GM12874 (cell line): ENCODE measurements at regions not wholly inside any gene's neighbourhood (a gene's known extent, or its start where the extent isn't known, plus 50 kb on each side); places are given as distances from the start of the nearest gene placed in this dataset.

Experiments
- TF ChIP-seq, protein P1 (sequence below): IDR thresholded peaks from 2 replicates; pipeline ENCODE4 v1.5.1; 2011; ENCODE audit warnings: low read depth, mild to moderate bottlenecking, control low read depth, low read length, moderate library complexity; ENCODE audit not compliant: insufficient read depth

DNA sequence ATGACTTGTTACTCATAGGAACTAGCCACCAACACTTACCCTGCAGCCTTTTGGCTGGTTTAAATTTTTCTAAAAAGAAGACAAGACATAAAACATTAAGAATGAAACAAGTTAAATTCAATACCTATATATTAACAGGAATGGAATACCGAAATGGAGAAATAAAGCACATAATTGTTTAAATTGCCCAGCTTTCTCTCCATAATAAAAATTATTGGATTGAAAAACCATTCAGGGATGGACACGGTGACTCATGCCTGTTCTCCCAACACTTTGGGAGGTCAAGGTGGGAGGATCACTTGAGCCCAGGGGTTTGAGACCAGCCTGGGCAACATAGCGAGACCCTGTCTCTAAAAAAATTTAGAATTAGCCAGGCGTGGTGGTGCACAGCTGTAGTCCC lies 179.4 kb upstream of the MKLN1 start:
- TF ChIP-seq, protein P1, sequence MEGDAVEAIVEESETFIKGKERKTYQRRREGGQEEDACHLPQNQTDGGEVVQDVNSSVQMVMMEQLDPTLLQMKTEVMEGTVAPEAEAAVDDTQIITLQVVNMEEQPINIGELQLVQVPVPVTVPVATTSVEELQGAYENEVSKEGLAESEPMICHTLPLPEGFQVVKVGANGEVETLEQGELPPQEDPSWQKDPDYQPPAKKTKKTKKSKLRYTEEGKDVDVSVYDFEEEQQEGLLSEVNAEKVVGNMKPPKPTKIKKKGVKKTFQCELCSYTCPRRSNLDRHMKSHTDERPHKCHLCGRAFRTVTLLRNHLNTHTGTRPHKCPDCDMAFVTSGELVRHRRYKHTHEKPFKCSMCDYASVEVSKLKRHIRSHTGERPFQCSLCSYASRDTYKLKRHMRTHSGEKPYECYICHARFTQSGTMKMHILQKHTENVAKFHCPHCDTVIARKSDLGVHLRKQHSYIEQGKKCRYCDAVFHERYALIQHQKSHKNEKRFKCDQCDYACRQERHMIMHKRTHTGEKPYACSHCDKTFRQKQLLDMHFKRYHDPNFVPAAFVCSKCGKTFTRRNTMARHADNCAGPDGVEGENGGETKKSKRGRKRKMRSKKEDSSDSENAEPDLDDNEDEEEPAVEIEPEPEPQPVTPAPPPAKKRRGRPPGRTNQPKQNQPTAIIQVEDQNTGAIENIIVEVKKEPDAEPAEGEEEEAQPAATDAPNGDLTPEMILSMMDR: no peak

DNA sequence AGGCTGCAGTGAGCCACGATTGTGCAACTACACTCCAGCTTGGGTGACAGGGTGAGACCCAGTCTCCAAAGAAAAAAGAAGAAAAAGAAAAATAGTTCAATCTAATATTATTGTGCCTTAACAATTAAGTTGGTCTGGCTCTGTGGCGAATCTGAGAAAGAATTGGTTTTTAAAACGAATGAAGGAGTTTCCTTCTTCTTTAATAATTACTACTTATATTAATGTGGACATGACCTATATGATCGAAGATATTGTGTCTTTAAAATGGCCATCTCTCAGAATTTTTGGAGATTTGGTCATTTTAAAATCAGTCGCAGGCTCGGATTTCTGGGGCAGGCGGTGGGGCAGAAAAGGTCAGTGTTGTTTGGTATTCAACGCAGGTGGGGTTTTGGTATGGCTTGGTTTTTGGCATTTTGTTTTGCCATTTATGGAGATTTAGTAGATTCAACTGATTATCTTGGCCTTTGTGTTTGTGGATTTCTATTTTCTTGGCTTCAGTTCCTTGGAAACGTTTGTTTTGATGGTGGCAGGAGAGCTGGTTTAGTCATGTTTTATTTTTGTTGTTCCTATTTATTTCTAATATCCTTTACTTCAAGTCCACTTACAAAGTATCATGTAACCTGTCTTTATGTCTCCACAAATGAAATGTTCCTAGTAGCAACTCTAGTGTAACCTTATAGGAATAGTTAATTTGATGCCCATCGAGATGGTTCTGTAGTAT lies 178.8 kb upstream of the MKLN1 start:
- TF ChIP-seq, protein P1: no peak

DNA sequence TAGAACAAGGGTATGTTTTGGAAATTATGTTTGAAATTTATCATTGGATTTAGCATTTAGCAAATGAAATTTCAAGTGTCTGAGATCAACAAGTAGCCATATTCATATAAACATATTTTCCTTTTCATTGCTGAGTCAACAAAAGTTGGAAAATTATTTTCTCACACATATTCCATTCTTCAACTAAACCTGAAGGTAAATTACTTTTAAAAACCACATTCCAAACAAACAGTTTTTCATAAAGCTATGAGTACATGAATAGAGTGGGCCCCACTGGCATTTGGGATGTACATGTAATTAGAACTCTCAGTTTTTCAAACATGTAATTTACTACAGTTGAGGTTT lies 178.3 kb upstream of the MKLN1 start:
- TF ChIP-seq, protein P1: no peak

DNA sequence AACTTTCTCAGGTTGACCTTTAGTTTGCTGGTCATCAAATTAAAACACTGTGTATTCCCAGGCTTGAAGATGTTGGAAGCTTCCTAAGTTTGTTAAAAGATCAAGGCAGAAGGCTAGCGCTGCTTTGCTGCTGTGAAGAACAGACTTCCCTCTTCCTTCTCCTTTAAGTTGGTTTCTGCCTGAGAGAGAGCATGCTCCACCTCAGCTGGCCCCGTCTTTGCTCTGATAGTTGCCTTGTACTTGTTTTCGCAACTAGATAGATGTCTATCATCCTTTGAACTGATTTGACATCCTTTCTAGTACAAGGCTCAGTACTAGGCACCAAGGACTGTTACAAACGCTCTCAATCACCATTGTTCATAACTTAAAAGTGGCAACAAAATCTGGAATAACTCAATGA lies 177.8 kb upstream of the MKLN1 start:
- TF ChIP-seq, protein P1: no peak

DNA sequence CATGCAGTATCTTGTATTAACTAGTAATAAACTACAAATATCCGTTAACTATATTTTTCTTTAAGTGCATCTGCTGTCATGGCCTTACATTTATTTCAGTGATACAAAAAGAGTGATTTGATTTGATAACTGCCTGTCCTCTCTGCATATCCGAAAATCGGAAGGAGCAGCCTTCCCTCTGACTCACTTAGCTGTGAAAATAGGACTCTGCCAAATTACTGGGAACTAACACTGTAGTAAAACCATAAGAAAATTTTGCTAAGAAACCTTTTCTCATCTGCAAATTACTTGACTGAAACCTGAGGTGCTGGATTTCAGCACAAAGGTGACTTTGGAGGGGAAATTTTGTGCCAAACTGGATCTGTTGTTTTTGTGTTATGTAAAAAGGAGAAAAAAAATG lies 176.6 kb upstream of the MKLN1 start:
- TF ChIP-seq, protein P1: no peak

DNA sequence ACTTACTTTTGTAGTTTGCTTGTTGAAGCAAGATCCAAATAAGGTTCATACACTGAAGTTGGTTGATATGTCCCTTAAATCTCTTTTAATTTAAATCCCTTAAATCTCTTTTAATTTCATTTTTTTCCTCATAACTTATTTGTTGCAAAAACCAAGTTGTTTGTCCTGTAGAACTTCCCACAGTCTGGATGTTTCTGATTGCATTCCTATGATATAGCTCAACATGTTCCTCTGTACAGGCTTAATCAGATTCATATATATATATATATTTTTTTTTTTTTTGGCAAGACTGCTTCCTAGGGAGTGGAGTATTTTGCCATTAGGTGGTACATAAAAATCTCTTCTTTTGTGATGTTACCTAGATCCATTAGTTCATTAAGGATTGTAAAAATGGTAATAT lies 174.9 kb upstream of the MKLN1 start:
- TF ChIP-seq, protein P1: no peak

DNA sequence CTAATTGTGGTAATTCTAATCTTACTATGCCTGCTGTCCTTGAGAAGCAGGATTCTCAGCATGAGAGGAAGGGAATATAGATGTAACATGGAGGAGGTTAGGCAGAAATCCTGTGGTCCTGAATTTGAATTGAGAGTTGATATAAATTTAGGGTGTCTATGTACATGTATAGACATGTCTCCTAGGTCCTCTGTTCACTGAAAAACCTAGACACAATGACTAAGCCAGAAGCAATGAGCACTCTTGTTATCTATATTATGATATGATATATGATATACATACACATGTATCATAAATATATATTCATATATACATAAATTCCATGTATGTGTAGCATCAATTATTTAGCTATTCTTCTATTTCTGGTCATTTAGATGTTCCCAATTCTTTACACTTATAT lies 173.3 kb upstream of the MKLN1 start:
- TF ChIP-seq, protein P1: no peak
